Osteoblast (primary cell): ENCODE measurements at regions not wholly inside any gene's neighbourhood (a gene's known extent, or its start where the extent isn't known, plus 50 kb on each side); places are given as distances from the start of the nearest gene placed in this dataset.
"Not testable (repeated sequence)": the region's sequence is repeated elsewhere in the genome, so short reads cannot be mapped to it uniquely, and the experiment has no call there.

Experiments used
- DNase-seq: peaks from one replicate; pipeline ENCODE4 v3.0.0; 2011; ENCODE audit warnings: low spot score, mixed read lengths; ENCODE audit not compliant: insufficient read length; ENCODE audit errors: missing footprints
- H2AFZ ChIP-seq: 2 replicates; pipeline ENCODE4 v1.6.0; 2011; ENCODE audit warnings: mild to moderate bottlenecking, low read length
- H3K27ac ChIP-seq: 2 replicates; pipeline ENCODE4 v1.5.1; 2011; ENCODE audit warnings: mild to moderate bottlenecking, low read depth, low read length, moderate library complexity
- H3K27me3 ChIP-seq: 2 replicates; pipeline ENCODE4 v1.6.0; 2012; ENCODE audit warnings: mild to moderate bottlenecking, control low read depth, inconsistent platforms, low read length, moderate library complexity; ENCODE audit not compliant: insufficient read depth
- H3K36me3 ChIP-seq: 2 replicates; pipeline ENCODE4 v1.5.1; 2011; ENCODE audit warnings: mild to moderate bottlenecking, low read length, control low read depth, moderate library complexity; ENCODE audit not compliant: insufficient read depth
- H3K4me1 ChIP-seq: 2 replicates; pipeline ENCODE4 v1.5.1; 2011; ENCODE audit warnings: mild to moderate bottlenecking, low read length, control low read depth, moderate library complexity; ENCODE audit not compliant: insufficient read depth
- H3K4me2 ChIP-seq: 2 replicates; pipeline ENCODE4 v1.6.0; 2011; ENCODE audit warnings: mild to moderate bottlenecking, low read length; ENCODE audit not compliant: insufficient read depth
- H3K4me3 ChIP-seq: fragments of 200-600 bp; sonication (generic); 3 replicates; pipeline ENCODE4 v1.5.1; 2012; ENCODE audit warnings: mild to moderate bottlenecking, low read length, inconsistent platforms; ENCODE audit not compliant: insufficient read depth
- H3K79me2 ChIP-seq: 2 replicates; pipeline ENCODE4 v1.6.0; 2012; ENCODE audit warnings: mild to moderate bottlenecking, low read length, control low read depth, inconsistent platforms; ENCODE audit not compliant: insufficient read depth
- H3K9me3 ChIP-seq: 2 replicates; pipeline ENCODE4 v1.5.1; 2011; ENCODE audit warnings: low read depth, low read length, control low read depth
- H4K20me1 ChIP-seq: 2 replicates; pipeline ENCODE4 v1.6.0; 2012; ENCODE audit warnings: mild to moderate bottlenecking, low read length, control low read depth; ENCODE audit not compliant: insufficient read depth
- CTCF ChIP-seq: IDR thresholded peaks from 2 replicates; pipeline ENCODE4 v1.5.1; 2011; ENCODE audit warnings: mild to moderate bottlenecking, low read depth, low read length, moderate library complexity; ENCODE audit errors: extremely low read depth

DNA sequence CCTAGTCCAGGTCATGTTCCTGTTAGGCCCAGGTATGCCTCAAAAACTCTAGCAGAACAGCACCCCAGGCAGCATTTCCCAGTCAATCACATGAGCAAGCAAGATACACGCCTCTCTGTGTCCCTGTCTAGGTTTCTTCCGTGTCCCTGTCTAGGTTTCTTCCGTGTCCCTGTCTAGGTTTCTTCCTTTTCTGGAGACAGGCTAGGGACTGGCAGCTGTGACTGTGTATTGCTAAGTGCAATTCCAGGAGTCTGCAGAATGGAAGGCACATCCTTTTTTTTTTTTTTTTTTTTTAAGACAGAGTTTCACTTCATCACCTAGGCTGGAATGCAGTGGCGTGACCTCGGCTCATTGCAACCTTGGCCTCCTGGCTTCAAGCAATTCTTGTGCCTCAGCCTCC, 77.6 kb downstream of the SETD4 start:
- Histone ChIP-seq H2AFZ (no peak overlapping the region), H3K9me3 (no peaks in the 10 kb centered on the region), H3K36me3 (no peaks in the 10 kb centered on the region), H3K4me1 (no peaks in the 10 kb centered on the region), H3K27ac (no peak overlapping the region), H4K20me1 (no peaks in the 10 kb centered on the region), H3K27me3 (peaks cover 24% of the 10 kb centered on the region), H3K4me3 (no peak overlapping the region), H3K4me2 (no peak overlapping the region), H3K79me2 (no peaks in the 10 kb centered on the region)
- no peak for TF ChIP-seq CTCF
- no peak for DNase-seq

- Histone ChIP-seq H3K27ac (no peak overlapping the region), H3K4me1 (no peaks in the 10 kb centered on the region), H3K4me3 (no peak overlapping the region), H3K79me2 (no peaks in the 10 kb centered on the region), H3K4me2 (no peak overlapping the region), H3K36me3 (no peaks in the 10 kb centered on the region), H3K27me3 (peaks cover 17% of the 10 kb centered on the region), H4K20me1 (no peaks in the 10 kb centered on the region), H2AFZ (no peak overlapping the region), H3K9me3 (no peaks in the 10 kb centered on the region)
- DNase-seq: no peak
- no peak for TF ChIP-seq CTCF
These were observed 78.7 kb downstream of the SETD4 start for GRCh38 chr21:35981514-35982070.

DNA sequence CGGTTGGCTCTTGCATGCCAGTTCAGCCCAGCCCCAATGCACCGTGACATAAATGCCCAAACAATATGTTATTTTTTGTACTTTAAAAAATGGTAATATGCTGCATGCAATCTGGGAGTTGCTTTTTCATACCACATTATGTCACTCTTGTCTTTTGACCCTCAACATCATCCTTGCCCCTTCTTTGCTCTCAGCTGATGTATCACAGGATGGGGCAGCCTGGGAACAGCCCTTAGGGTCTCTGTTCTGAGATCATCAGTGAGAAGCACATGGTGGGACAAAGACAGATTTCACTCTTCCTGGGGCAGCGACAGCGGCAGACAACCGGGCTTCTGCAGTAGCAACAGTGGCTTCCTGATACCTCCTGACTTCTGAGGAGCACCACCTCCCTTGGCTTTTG, 79.5 kb downstream of the SETD4 start:
- Histone ChIP-seq H3K4me3 (no peak overlapping the region), H3K4me2 (no peak overlapping the region), H3K79me2 (no peaks in the 10 kb centered on the region), H3K9me3 (no peaks in the 10 kb centered on the region), H3K36me3 (no peaks in the 10 kb centered on the region), H3K27me3 (peaks cover 13% of the 10 kb centered on the region), H2AFZ (no peak overlapping the region), H3K4me1 (no peaks in the 10 kb centered on the region), H3K27ac (no peak overlapping the region), H4K20me1 (no peaks in the 10 kb centered on the region)
- no peak for TF ChIP-seq CTCF
- no peak for DNase-seq

DNA sequence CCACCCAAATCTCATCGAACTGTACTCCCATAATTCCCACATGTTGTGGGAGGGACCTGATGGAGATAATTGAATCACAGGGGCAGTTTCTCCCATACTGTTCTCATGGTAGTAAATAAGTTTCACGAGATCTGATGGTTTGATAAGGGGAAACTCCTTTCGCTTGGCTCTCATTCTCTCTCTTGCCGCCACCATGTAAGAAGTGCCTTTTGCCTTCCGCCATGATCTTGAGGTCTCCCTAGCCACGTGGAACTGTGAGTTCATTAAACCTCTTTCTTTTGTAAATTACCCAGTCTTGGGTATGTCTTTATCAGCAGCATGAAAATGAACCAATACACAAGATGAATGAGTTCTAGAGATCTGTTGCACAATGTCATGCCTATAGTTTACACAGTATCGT, 82.5 kb downstream of the SETD4 start:
- not testable (repeated sequence) for H3K79me2 ChIP-seq, H3K4me2 ChIP-seq, H2AFZ ChIP-seq, H3K27ac ChIP-seq, DNase-seq, H3K36me3 ChIP-seq, H3K9me3 ChIP-seq, H4K20me1 ChIP-seq, H3K4me3 ChIP-seq, H3K4me1 ChIP-seq
- H3K27me3 ChIP-seq: peaks cover 20% of the 10 kb centered on the region
